Lower leg skin (tissue), 3 donors: ENCODE measurements at regions not wholly inside any gene's neighbourhood (a gene's known extent, or its start where the extent isn't known, plus 50 kb on each side); places are given as distances from the start of the nearest gene placed in this dataset.

Experiments used
- POLR2A ChIP-seq, 2 donors: fragments of 450-650 bp; IDR thresholded peaks; one replicate each; pipeline ENCODE4 v1.6.1; 2016 to 2017; ENCODE audit warnings: antibody characterized with exemption in 2 of 2, mild to moderate bottlenecking in 1 of 2, moderate library complexity in 1 of 2
- TF ChIP-seq, protein P1 (sequence below), 3 donors: fragments of 450-650 bp; IDR thresholded peaks; one replicate each; pipeline ENCODE4 v1.5.1; 2016; ENCODE audit warnings: antibody characterized with exemption in 3 of 3, mild to moderate bottlenecking in 3 of 3, moderate library complexity in 2 of 3

DNA sequence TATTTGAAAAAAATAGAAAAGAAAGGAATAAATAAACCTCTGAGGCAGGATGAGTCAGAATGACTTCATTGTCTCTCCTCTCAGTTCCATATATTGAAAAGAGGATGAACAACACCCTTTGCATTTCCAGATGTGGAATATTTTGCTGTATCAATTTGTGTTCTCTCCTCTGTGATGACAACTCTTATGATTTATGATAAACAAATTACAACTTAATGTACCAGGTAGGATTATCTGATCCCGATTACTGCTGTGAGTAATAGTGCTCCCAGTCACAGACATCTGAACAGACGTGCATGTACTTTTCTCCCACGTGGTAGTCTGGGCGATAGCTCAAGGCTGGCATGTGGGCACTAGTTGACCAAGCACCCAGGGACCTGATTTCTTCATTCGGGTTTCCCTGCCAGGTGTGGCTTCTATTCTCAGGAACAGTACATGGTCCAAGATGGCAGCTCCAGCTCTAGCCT lies 142.1 kb upstream of the SULF2 start:
- TF ChIP-seq, protein P1, sequence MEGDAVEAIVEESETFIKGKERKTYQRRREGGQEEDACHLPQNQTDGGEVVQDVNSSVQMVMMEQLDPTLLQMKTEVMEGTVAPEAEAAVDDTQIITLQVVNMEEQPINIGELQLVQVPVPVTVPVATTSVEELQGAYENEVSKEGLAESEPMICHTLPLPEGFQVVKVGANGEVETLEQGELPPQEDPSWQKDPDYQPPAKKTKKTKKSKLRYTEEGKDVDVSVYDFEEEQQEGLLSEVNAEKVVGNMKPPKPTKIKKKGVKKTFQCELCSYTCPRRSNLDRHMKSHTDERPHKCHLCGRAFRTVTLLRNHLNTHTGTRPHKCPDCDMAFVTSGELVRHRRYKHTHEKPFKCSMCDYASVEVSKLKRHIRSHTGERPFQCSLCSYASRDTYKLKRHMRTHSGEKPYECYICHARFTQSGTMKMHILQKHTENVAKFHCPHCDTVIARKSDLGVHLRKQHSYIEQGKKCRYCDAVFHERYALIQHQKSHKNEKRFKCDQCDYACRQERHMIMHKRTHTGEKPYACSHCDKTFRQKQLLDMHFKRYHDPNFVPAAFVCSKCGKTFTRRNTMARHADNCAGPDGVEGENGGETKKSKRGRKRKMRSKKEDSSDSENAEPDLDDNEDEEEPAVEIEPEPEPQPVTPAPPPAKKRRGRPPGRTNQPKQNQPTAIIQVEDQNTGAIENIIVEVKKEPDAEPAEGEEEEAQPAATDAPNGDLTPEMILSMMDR (IDR thresholded peaks at IDR 0.05): no peak
- no peak for TF ChIP-seq POLR2A (IDR thresholded peaks at IDR 0.05)
